GM23338 (cell line): ENCODE measurements at regions not wholly inside any gene's neighbourhood (a gene's known extent, or its start where the extent isn't known, plus 50 kb on each side); places are given as distances from the start of the nearest gene placed in this dataset.

Source experiments
- ATAC-seq: fragments of 200-7000 bp; cut with Tn5 transposase; 3 replicates; pipeline ENCODE4 v1.9.1; 2020
- DNase-seq: peaks from one replicate; pipeline ENCODE4 v3.0.0-alpha.2; 2015; ENCODE audit warnings: low spot score
- H2AFZ ChIP-seq: fragments of 200-600 bp; sonication (generic); 2 replicates; pipeline ENCODE4 v1.8.0; 2016; ENCODE audit warnings: antibody characterized with exemption, mild to moderate bottlenecking, moderate library complexity
- H3F3A ChIP-seq: fragments of 200-600 bp; sonication (generic); replicated peaks from 2 replicates; pipeline ENCODE4 v1.8.0; 2017; ENCODE audit warnings: antibody characterized with exemption, mixed run types, low read depth
- H3K27ac ChIP-seq: fragments of 200-600 bp; sonication (generic); 2 replicates; pipeline ENCODE4 v1.6.1; 2016; ENCODE audit warnings: low read depth
- H3K27me3 ChIP-seq: fragments of 200-600 bp; sonication (generic); 2 replicates; pipeline ENCODE4 v1.8.0; 2016; ENCODE audit warnings: mild to moderate bottlenecking, mixed run types, moderate library complexity; ENCODE audit not compliant: insufficient read depth
- H3K36me3 ChIP-seq: fragments of 200-600 bp; sonication (generic); 2 replicates; pipeline ENCODE4 v1.8.0; 2016; ENCODE audit warnings: mild to moderate bottlenecking; ENCODE audit not compliant: insufficient read depth
- H3K4me1 ChIP-seq: fragments of 200-600 bp; sonication (generic); 2 replicates; pipeline ENCODE4 v1.8.0; 2016; ENCODE audit warnings: mild to moderate bottlenecking, moderate library complexity; ENCODE audit not compliant: insufficient read depth
- H3K4me2 ChIP-seq: fragments of 200-600 bp; sonication (generic); 2 replicates; pipeline ENCODE4 v1.7.1; 2017; ENCODE audit warnings: mixed run types
- H3K4me3 ChIP-seq: fragments of 200-600 bp; sonication (generic); 2 replicates; pipeline ENCODE4 v1.6.1; 2016; ENCODE audit warnings: mixed run types
- H3K79me2 ChIP-seq: fragments of 200-600 bp; sonication (generic); replicated peaks from 2 replicates; pipeline ENCODE4 v1.8.0; 2017; ENCODE audit warnings: mild to moderate bottlenecking; ENCODE audit not compliant: insufficient read depth
- H3K9me2 ChIP-seq: fragments of 200-600 bp; sonication (generic); 2 replicates; pipeline ENCODE4 v1.8.0; 2017; ENCODE audit not compliant: insufficient read depth
- H4K20me1 ChIP-seq: fragments of 200-600 bp; sonication (generic); replicated peaks from 2 replicates; pipeline ENCODE4 v1.8.0; 2017; ENCODE audit warnings: mild to moderate bottlenecking; ENCODE audit not compliant: insufficient read depth
- H3K27ac Mint-ChIP-seq: 2 replicates; pipeline ENCODE4 v1.8.0; 2020; ENCODE audit warnings: inconsistent platforms, mild to moderate bottlenecking, moderate library complexity, mixed read lengths
- H3K27me3 Mint-ChIP-seq: 3 replicates; pipeline ENCODE4 v1.8.0; 2022; ENCODE audit warnings: low read depth, mild to moderate bottlenecking, moderate library complexity, mixed read lengths, inconsistent platforms; ENCODE audit not compliant: insufficient read depth, poor library complexity
- H3K36me3 Mint-ChIP-seq: 3 replicates; pipeline ENCODE4 v1.8.0; 2021; ENCODE audit warnings: low read depth, mild to moderate bottlenecking, inconsistent platforms, moderate library complexity, mixed read lengths
- H3K4me1 Mint-ChIP-seq: 3 replicates; pipeline ENCODE4 v1.8.0; 2020; ENCODE audit warnings: mild to moderate bottlenecking, inconsistent platforms, mixed read lengths
- H3K4me3 Mint-ChIP-seq: 3 replicates; pipeline ENCODE4 v1.8.0; 2021; ENCODE audit warnings: moderate library complexity, mild to moderate bottlenecking, inconsistent platforms, mixed read lengths
- H3K9me3 Mint-ChIP-seq: 3 replicates; pipeline ENCODE4 v1.8.0; 2020; ENCODE audit warnings: moderate library complexity, mild to moderate bottlenecking, inconsistent platforms, mixed read lengths
- CREB1 ChIP-seq: fragments of 250-450 bp; sonication (Bioruptor Pico); IDR thresholded peaks from 2 replicates; pipeline ENCODE4 v1.5.0; 2020; ENCODE audit warnings: low read depth, mild to moderate bottlenecking, moderate library complexity
- EZH2 ChIP-seq: fragments of 200-600 bp; sonication (generic); IDR thresholded peaks from one replicate; pipeline ENCODE4 v1.8.0; 2017; ENCODE audit warnings: antibody characterized with exemption, mild to moderate bottlenecking, low read depth; ENCODE audit not compliant: unreplicated experiment
- EZH2phosphoT487 ChIP-seq: fragments of 200-600 bp; sonication (generic); IDR thresholded peaks from one replicate; pipeline ENCODE4 v1.8.1; 2018; ENCODE audit warnings: antibody characterized with exemption; ENCODE audit not compliant: unreplicated experiment
- POLR2AphosphoS5 ChIP-seq: IDR thresholded peaks from 2 replicates; pipeline ENCODE4 v1.6.1; 2016; ENCODE audit warnings: antibody characterized with exemption, low read depth
- REST ChIP-seq: IDR thresholded peaks from one replicate; pipeline ENCODE4 v1.6.1; 2018; ENCODE audit warnings: antibody characterized with exemption; ENCODE audit not compliant: unreplicated experiment
- STAT1 ChIP-seq: IDR thresholded peaks from one replicate; pipeline ENCODE4 v1.6.1; 2016; ENCODE audit warnings: antibody characterized with exemption; ENCODE audit not compliant: unreplicated experiment
- ZNF114 ChIP-seq: fragments of 250-450 bp; sonication (Bioruptor Pico); IDR thresholded peaks from 2 replicates; pipeline ENCODE4 v1.5.0; 2020; ENCODE audit warnings: mild to moderate bottlenecking, moderate library complexity
- ZNF331 ChIP-seq: fragments of 250-450 bp; sonication (Bioruptor Pico); IDR thresholded peaks from 2 replicates; pipeline ENCODE4 v1.5.0; 2020; ENCODE audit warnings: low read depth, mild to moderate bottlenecking, moderate library complexity
- ZNF462 ChIP-seq: fragments of 250-450 bp; sonication (Bioruptor Pico); IDR thresholded peaks from 2 replicates; pipeline ENCODE4 v1.5.0; 2020; ENCODE audit warnings: mild to moderate bottlenecking, moderate library complexity
- TF ChIP-seq, protein P1 (sequence below), 2 experiments: fragments of 200-600 bp in 1 of 2; sonication (generic) in 1 of 2; conservative IDR thresholded peaks; 2 replicates each; pipeline versions ENCODE4 v1.5.1 to v1.6.1; 2016 to 2017; ENCODE audit warnings: antibody characterized with exemption in 2 of 2, low read depth in 2 of 2, mild to moderate bottlenecking in 2 of 2, moderate library complexity in 1 of 2

GRCh38 chr11:80441821-80442220, 1001.0 kb upstream of the TENM4 start (continued):
- TF ChIP-seq CREB1 (CRISPR knock-in tag) (no peak), EZH2phosphoT487 (no peak)

- H3K27ac ChIP-seq, result no peak overlapping the region
- Mint-ChIP-seq H3K4me1 (no peaks in the 10 kb centered on the region), H3K27ac (no peak overlapping the region), H3K27me3 (no peaks in the 10 kb centered on the region), H3K36me3 (no peaks in the 10 kb centered on the region), H3K9me3 (no peaks in the 10 kb centered on the region), H3K4me3 (no peak overlapping the region)
- no peak overlapping the region for H2AFZ ChIP-seq
- no peak for DNase-seq
- no peak for ATAC-seq
- no peaks in the 10 kb centered on the region for H3K79me2 ChIP-seq
- H3K4me3 ChIP-seq, result no peak overlapping the region
- no peak overlapping the region for H3K4me2 ChIP-seq
- no peaks in the 10 kb centered on the region for H3K36me3 ChIP-seq
- H3K27me3 ChIP-seq, result no peaks in the 10 kb centered on the region
- 0 out of 2 replicates have a peak, but pooled peaks cover 5% of the 10 kb centered on the region for H3K9me2 ChIP-seq
- no peaks in the 10 kb centered on the region for H3F3A ChIP-seq
- H4K20me1 ChIP-seq, result no peaks in the 10 kb centered on the region
- H3K4me1 ChIP-seq, result no peaks in the 10 kb centered on the region
- TF ChIP-seq STAT1, result no peak
These were observed 1000.0 kb upstream of the TENM4 start for GRCh38 chr11:80440835-80441234.

- Mint-ChIP-seq H3K4me3 (no peak overlapping the region), H3K36me3 (no peaks in the 10 kb centered on the region), H3K27me3 (no peaks in the 10 kb centered on the region), H3K9me3 (no peaks in the 10 kb centered on the region), H3K27ac (no peak overlapping the region), H3K4me1 (no peaks in the 10 kb centered on the region)
- Histone ChIP-seq H3F3A (no peaks in the 10 kb centered on the region), H3K9me2 (peaks cover 13% of the 10 kb centered on the region; the same call in 1 of the 2 replicates), H3K4me1 (no peaks in the 10 kb centered on the region), H3K79me2 (no peaks in the 10 kb centered on the region), H3K4me2 (no peak overlapping the region), H3K36me3 (no peaks in the 10 kb centered on the region), H3K4me3 (no peak overlapping the region), H3K27ac (no peak overlapping the region), H3K27me3 (no peaks in the 10 kb centered on the region), H2AFZ (no peak overlapping the region), H4K20me1 (no peaks in the 10 kb centered on the region)
- ATAC-seq (no peak), DNase-seq (no peak)
- TF ChIP-seq ZNF114 (no peak), ZNF331 (CRISPR knock-in tag) (no peak), POLR2AphosphoS5 (no peak), EZH2 (no peak), REST (no peak), ZNF462 (no peak)
- TF ChIP-seq, protein P1, sequence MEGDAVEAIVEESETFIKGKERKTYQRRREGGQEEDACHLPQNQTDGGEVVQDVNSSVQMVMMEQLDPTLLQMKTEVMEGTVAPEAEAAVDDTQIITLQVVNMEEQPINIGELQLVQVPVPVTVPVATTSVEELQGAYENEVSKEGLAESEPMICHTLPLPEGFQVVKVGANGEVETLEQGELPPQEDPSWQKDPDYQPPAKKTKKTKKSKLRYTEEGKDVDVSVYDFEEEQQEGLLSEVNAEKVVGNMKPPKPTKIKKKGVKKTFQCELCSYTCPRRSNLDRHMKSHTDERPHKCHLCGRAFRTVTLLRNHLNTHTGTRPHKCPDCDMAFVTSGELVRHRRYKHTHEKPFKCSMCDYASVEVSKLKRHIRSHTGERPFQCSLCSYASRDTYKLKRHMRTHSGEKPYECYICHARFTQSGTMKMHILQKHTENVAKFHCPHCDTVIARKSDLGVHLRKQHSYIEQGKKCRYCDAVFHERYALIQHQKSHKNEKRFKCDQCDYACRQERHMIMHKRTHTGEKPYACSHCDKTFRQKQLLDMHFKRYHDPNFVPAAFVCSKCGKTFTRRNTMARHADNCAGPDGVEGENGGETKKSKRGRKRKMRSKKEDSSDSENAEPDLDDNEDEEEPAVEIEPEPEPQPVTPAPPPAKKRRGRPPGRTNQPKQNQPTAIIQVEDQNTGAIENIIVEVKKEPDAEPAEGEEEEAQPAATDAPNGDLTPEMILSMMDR (conservative IDR thresholded peaks at IDR 0.05; ENCODE audit: low read depth in 2 of 2), result no peak
These were observed 995.7 kb upstream of the TENM4 start for GRCh38 chr11:80436547-80436946.
